ENCODE measurements at regions not wholly inside any gene's neighbourhood (a gene's known extent, or its start where the extent isn't known, plus 50 kb on each side); places are given as distances from the start of the nearest gene placed in this dataset.

DNA sequence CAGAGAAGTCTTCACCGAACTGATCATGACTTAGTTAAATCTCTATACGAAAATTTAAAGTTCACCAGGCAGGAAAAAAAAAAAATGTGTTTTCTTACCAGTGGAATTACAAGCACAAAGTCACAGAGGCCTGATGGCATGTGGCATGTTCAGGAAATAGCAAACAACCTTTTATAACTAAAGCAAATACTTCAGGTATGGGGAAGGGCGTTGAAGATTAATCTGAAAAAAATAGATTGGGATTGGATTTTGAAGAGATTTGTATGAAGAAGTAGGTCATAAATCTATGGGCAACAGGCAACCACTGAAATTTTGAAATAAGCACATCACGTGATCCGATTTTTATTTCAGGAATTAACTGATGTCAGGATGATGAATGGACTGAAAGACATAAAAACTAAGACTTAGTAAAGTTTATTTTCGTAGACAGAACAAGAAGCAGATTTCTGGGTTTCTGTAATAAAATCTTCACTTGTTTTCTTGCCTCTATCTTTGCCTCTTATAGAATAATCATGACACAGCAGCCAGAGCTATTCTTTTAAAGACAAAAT lies 295.9 kb upstream of the ADGRL4 start:
- TF ChIP-seq, protein P1, sequence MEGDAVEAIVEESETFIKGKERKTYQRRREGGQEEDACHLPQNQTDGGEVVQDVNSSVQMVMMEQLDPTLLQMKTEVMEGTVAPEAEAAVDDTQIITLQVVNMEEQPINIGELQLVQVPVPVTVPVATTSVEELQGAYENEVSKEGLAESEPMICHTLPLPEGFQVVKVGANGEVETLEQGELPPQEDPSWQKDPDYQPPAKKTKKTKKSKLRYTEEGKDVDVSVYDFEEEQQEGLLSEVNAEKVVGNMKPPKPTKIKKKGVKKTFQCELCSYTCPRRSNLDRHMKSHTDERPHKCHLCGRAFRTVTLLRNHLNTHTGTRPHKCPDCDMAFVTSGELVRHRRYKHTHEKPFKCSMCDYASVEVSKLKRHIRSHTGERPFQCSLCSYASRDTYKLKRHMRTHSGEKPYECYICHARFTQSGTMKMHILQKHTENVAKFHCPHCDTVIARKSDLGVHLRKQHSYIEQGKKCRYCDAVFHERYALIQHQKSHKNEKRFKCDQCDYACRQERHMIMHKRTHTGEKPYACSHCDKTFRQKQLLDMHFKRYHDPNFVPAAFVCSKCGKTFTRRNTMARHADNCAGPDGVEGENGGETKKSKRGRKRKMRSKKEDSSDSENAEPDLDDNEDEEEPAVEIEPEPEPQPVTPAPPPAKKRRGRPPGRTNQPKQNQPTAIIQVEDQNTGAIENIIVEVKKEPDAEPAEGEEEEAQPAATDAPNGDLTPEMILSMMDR (IDR thresholded peaks at IDR 0.05), result no peak
- no peak for TF ChIP-seq POLR2AphosphoS5 (IDR thresholded peaks at IDR 0.05)
- no peak for TF ChIP-seq POLR2A (IDR thresholded peaks at IDR 0.05)
- TF ChIP-seq EP300 (IDR thresholded peaks at IDR 0.05), result no peak

Data from sigmoid colon (tissue), 4 donors.